AG04450 (cell line): ENCODE measurements at regions not wholly inside any gene's neighbourhood (a gene's known extent, or its start where the extent isn't known, plus 50 kb on each side); places are given as distances from the start of the nearest gene placed in this dataset.
"Not testable (repeated sequence)": the region's sequence is repeated elsewhere in the genome, so short reads cannot be mapped to it uniquely, and the experiment has no call there.

Experiments
- CTCF ChIA-PET: fragments of 300-600, 350-600 bp; formaldehyde crosslinking; extraction: SDS; loops from one replicate; lab custom pipeline; 2022; ENCODE audit warnings: antibody characterized with exemption, inconsistent platforms; lab: Charles Lee
- POLR2A ChIA-PET: fragments of 350-600 bp; formaldehyde crosslinking; extraction: SDS; loops from one replicate; lab custom pipeline; 2021; ENCODE audit warnings: antibody characterized with exemption, inconsistent platforms; lab: Yijun Ruan, JAX
- DNase-seq: peaks from one replicate; pipeline ENCODE4 v3.0.0-alpha.2; 2011; ENCODE audit warnings: low read depth, low spot score
- H3K27ac ChIP-seq: one replicate; pipeline ENCODE4 v1.5.1; 2012; ENCODE audit warnings: low read depth, low read length, control low read depth
- H3K27me3 ChIP-seq: one replicate; pipeline ENCODE4 v1.6.0; 2012; ENCODE audit warnings: low read length; ENCODE audit not compliant: control insufficient read depth, insufficient read depth
- H3K4me3 ChIP-seq: 2 replicates; pipeline ENCODE4 v1.5.1; 2011; ENCODE audit warnings: mild to moderate bottlenecking, low read depth, low read length, control low read depth
- H3K9me3 ChIP-seq: 2 replicates; pipeline ENCODE4 v1.5.1; 2012; ENCODE audit warnings: low read length; ENCODE audit not compliant: control insufficient read depth, insufficient read depth
- TF ChIP-seq, protein P1 (sequence below): IDR thresholded peaks from 2 replicates; pipeline ENCODE4 v1.5.1; 2011; ENCODE audit warnings: low read depth, low read length, control low read depth, inconsistent platforms

DNA sequence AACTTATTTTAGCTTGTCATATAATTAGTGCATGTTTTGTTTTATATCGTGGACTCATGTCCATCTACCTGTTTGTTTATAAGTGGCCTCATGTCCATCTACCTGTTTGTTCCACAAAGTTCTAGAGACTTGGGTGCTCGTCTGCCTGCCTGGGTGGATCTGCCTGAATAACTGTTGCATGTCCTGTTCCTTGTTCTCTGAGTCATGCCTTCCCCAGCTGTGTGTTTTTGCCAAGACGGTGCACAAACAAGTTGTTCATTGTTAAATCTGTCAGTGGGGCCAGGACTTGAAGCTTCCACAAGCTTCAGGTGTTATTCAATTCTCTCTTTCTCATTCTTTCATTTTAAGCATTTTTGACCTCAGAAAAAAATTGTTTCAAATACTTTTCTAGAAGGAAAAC lies 358.0 kb upstream of the CITED2 start:
- Histone ChIP-seq H3K27ac (no peak overlapping the region), H3K4me3 (no peak overlapping the region), H3K9me3 (no peaks in the 10 kb centered on the region), H3K27me3 (no peaks in the 10 kb centered on the region)
- CTCF ChIA-PET, result interaction anchor here (1.1 kb wide), 1 partner anchor 22 kb away, joined by 3 read pairs; no protein-coding TSS in a partner anchor
- POLR2A ChIA-PET, result interaction anchor here (0.7 kb wide), 1 partner anchor 358 kb away, joined by 3 read pairs; the partner anchor contains the start of gene CITED2
- TF ChIP-seq, protein P1, sequence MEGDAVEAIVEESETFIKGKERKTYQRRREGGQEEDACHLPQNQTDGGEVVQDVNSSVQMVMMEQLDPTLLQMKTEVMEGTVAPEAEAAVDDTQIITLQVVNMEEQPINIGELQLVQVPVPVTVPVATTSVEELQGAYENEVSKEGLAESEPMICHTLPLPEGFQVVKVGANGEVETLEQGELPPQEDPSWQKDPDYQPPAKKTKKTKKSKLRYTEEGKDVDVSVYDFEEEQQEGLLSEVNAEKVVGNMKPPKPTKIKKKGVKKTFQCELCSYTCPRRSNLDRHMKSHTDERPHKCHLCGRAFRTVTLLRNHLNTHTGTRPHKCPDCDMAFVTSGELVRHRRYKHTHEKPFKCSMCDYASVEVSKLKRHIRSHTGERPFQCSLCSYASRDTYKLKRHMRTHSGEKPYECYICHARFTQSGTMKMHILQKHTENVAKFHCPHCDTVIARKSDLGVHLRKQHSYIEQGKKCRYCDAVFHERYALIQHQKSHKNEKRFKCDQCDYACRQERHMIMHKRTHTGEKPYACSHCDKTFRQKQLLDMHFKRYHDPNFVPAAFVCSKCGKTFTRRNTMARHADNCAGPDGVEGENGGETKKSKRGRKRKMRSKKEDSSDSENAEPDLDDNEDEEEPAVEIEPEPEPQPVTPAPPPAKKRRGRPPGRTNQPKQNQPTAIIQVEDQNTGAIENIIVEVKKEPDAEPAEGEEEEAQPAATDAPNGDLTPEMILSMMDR, result no peak
- no peak for DNase-seq

DNA sequence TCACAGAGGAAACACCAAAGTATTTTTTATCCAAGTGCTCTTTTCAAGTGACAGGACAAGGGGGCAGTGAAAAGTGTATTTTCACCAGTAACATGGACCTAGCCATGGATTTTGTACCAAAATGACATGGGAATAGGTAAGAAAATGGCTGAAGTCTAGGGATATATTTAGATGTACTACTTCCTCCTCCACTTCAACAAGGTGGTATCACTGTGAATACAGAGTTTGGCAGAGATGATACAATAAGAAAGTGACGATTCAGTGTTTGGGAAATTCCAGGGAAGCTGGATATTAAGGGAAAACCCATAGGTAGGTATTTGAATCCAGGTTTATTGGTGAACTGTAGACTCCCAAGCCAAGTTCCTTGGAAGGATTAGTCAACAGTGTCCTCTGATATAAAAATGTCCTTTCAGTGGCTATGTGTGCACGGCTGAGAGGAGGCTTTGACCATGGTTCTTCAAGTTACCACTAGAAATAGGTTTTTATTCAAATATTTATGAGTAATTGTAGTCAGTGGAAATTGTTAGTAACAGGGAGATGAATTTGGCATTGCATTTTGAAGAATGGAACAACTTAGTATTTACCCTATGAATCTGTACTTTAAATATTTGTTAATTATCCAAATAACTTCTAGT lies 356.0 kb upstream of the CITED2 start:
- Histone ChIP-seq H3K27me3 (no peaks in the 10 kb centered on the region), H3K27ac (no peak overlapping the region), H3K9me3 (peaks cover 3% of the 10 kb centered on the region; the same call in 1 of the 2 replicates), H3K4me3 (no peak overlapping the region)
- TF ChIP-seq, protein P1, result no peak
- CTCF ChIA-PET, result no interaction called here
- POLR2A ChIA-PET, result no interaction called here
- DNase-seq, result no peak

DNA sequence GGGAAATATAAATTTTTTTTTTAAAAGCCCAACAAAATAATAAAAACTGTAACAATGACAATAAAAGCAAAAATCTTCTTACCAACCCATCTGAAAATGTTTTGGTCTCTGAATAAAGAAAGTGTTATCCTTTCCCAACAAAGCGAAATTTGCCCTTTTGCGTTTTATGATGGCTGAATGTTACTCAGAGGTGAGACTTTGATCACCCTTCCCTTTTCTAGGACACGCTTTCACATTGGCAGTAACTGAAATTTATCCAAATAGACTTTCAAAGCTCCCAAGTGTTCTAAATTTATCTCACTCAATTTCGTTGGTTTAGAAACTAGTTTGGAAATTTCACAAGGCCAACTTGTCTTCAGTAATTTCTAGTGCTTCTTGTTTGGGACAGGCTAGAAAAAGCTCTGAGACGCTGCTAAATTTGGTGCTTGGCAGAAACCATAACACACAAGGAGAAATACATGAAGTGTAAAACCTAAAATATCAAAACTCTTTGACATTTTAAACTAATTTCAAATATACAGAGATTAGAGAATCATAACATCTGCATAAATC lies 354.5 kb upstream of the CITED2 start:
- TF ChIP-seq, protein P1, result no peak
- no peak overlapping the region for H3K27ac ChIP-seq
- H3K9me3 ChIP-seq, result peaks cover 5% of the 10 kb centered on the region; the same call in 1 of the 2 replicates
- H3K4me3 ChIP-seq, result no peak overlapping the region
- no peaks in the 10 kb centered on the region for H3K27me3 ChIP-seq
- POLR2A ChIA-PET, result no interaction called here
- CTCF ChIA-PET, result no interaction called here
- DNase-seq, result no peak

DNA sequence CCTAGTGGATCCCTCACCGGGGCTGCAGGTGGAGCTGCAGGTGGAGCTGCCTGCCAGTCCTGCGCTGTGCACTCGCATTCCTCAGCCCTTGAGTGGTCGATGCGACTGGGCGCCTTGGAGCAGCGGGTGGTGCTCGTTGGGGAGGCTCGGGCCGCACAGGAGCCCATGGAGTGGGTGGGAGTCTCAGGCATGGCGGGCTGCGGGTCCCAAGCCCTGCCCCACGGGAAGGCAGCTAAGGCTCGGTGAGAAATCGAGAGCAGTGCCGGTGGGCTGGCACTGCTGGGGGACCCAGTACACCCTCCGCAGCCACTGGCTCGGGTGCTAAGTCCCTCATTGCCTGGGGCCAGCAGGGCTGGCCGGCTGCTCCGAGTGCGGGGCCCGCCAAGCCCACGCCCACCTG lies 351.8 kb upstream of the CITED2 start:
- H3K27me3 ChIP-seq, CTCF ChIA-PET, H3K4me3 ChIP-seq, H3K27ac ChIP-seq, DNase-seq, POLR2A ChIA-PET, H3K9me3 ChIP-seq: not testable (repeated sequence)

DNA sequence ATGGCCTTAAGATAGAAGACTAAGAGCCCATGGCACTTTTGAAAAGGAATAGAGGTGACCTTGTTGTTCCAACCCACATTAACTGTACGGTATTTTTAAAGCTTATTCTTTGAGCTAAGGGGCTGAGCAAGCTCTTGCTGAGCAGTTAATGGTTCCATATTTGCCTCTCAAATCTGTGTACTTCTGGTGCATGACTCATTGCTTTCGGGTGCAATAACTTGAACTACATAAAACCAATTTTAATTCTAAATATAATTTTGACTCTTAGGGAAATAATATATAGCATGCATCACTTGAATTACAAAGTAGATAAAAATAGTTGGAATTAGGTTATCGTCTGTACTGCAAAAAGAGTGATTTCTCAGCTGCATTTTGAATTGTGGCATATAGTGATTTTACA lies 348.1 kb upstream of the CITED2 start:
- ChIA-PET POLR2A (interaction anchor here (0.6 to 0.9 kb wide), 2 partner anchors 13 to 34 kb away, joined by 4 to 8 read pairs; no protein-coding TSS in a partner anchor), CTCF (no interaction called here)
- H3K4me3 ChIP-seq, result no peak overlapping the region
- TF ChIP-seq, protein P1, result no peak
- H3K27ac ChIP-seq, result no peak overlapping the region
- peaks cover 7% of the 10 kb centered on the region; the same call in 1 of the 2 replicates for H3K9me3 ChIP-seq
- no peaks in the 10 kb centered on the region for H3K27me3 ChIP-seq
- DNase-seq, result no peak
